ENCODE measurements at regions not wholly inside any gene's neighbourhood (a gene's known extent, or its start where the extent isn't known, plus 50 kb on each side); places are given as distances from the start of the nearest gene placed in this dataset.
A peak's percentile ranks its signal among the peaks of the same experiment; 100 is the strongest.

GRCh38 chr2:10520154-10520553 is 72.0 kb upstream of the ODC1 start:
- peak; percentile 34 for DNase-seq

GRCh38 chr2:10519394-10519740 is 71.2 kb upstream of the ODC1 start:
- no peak for DNase-seq

GRCh38 chr2:10518470-10519393 is 70.6 kb upstream of the ODC1 start:
- no peak for DNase-seq

GRCh38 chr2:10517351-10518043 is 69.4 kb upstream of the ODC1 start:
- no peak for DNase-seq

GRCh38 chr2:10515887-10516286 is 67.8 kb upstream of the ODC1 start:
- no peak for DNase-seq

GRCh38 chr2:10514743-10515142 is 66.6 kb upstream of the ODC1 start:
- no peak for DNase-seq

GRCh38 chr2:10514273-10514672 is 66.1 kb upstream of the ODC1 start:
- DNase-seq, result no peak

- DNase-seq, result no peak
These were observed 65.1 kb upstream of the ODC1 start for GRCh38 chr2:10513201-10513600.

- no peak for DNase-seq
These were observed 59.9 kb upstream of the ODC1 start for GRCh38 chr2:10508038-10508437.

GRCh38 chr2:10507106-10507505 is 59.0 kb upstream of the ODC1 start:
- no peak for DNase-seq

GRCh38 chr2:10504994-10505820 is 57.1 kb upstream of the ODC1 start:
- DNase-seq, result no peak

GRCh38 chr2:10504370-10504993 is 56.4 kb upstream of the ODC1 start:
- DNase-seq, result no peak

- no peak for DNase-seq
These were observed 54.6 kb upstream of the ODC1 start for GRCh38 chr2:10502803-10503107.

- no peak for DNase-seq
These were observed 54.1 kb upstream of the ODC1 start for GRCh38 chr2:10501980-10502802.

GRCh38 chr2:10501451-10501961 is 53.4 kb upstream of the ODC1 start:
- no peak for DNase-seq

GRCh38 chr2:10500601-10501361 is 52.7 kb upstream of the ODC1 start:
- no peak for DNase-seq

GRCh38 chr2:10499911-10500521 is 51.9 kb upstream of the ODC1 start:
- DNase-seq, result no peak

GRCh38 chr2:10499275-10499907 is 51.3 kb upstream of the ODC1 start:
- no peak for DNase-seq

GRCh38 chr2:10498525-10499274 is 50.6 kb upstream of the ODC1 start:
- no peak for DNase-seq
